GM18517 (cell line): ENCODE measurements at regions not wholly inside any gene's neighbourhood (a gene's known extent, or its start where the extent isn't known, plus 50 kb on each side); places are given as distances from the start of the nearest gene placed in this dataset.
"Not testable (repeated sequence)": the region's sequence is repeated elsewhere in the genome, so short reads cannot be mapped to it uniquely, and the experiment has no call there.

Experiments
- ATAC-seq: cut with Tn5 transposase; IDR thresholded peaks from one replicate; pipeline ENCODE4 v1.9.1; 2021; ENCODE audit warnings: mild to moderate bottlenecking, moderate library complexity; ENCODE audit not compliant: unreplicated experiment

DNA sequence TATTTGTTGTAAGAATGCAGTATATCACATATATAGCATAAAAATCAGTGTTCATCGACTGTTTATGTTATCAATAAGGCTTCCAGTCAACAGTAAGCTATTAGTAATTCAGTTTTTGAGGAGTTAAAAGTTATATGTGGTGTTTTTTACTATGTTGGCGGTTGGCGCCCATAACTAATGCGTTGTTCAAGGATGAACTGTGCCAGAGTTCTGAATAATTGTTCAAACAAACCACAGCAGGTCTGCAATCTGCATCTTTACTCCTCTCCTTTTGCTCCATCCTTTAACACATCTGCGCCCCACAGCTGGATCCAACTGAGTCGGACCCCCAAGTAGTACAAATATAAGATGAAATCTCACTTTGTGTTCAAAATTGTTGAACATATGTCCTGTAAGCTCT, 836.1 kb downstream of the LTN1 start:
- ATAC-seq = no peak

DNA sequence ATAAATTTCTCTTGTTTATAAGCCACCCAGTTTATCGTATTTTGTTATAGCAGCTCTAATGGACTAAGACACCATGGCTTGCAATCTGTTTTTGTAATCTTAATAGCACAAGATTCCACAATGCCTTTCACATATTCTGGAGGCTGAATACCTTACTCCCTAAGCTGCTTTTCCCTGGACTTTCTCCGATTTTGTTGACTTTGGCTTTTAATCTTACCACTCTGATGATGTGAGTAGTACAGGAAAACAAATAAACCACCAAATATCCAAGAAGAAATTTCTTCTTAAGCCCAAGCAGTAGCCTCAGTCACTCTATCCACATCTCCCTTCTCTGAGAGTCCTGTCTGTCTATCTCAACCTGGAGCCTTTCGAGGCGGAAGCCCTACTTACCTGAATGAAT, 838.6 kb downstream of the LTN1 start:
- no peak for ATAC-seq

DNA sequence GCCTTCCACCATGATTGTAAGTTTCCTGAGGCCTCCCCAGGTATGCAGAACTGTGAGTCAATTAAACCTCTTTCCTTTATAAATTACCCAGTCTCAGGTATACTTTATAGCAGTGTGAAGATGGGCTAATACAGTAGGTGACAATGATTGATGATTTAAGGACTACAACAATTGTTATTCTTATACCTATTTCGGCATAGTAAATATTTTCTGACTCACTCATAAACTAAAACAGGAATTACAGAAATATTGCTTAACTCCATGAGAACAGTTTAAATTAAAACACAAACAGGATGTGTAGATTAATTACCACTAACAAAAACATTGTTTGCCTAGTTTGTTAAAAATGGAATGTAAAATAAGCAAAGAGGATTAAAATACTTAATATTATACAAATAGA, 839.9 kb downstream of the LTN1 start:
- no peak for ATAC-seq

DNA sequence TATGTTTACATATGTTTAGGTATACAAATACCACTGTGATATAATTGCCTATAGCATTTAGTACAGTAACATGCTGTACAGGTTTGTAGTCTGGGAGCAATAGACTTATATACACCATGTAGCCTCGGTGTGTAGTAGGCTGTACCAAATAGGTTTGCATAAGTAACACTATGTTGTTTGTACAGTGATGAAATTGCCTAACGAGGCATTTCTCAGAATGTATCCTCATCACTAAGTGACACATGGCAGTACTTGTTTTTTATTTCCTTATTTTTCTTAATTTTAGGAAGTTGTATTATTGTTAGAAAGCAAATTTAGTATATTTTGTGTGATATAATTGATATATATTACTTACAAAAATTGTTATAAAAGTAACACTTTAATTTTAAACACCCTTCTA, 840.9 kb downstream of the LTN1 start:
- no peak for ATAC-seq

DNA sequence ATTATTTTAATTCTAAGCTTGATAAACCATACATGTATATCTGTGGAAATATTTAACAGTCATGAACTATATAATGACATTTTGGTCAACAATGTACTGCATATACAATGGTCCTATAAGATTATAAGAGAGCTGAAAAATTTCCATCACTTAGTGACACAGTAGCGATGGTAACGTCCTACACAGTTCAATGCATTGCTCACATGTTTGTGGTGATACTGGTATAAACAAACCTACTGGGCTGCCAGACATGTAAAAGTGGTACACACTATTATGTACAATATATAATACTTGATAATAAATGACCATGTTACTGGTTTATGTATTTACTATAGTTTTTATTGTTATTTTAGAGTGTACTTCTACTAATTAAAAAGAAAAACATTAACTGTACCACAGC, 841.9 kb downstream of the LTN1 start:
- ATAC-seq = no peak

DNA sequence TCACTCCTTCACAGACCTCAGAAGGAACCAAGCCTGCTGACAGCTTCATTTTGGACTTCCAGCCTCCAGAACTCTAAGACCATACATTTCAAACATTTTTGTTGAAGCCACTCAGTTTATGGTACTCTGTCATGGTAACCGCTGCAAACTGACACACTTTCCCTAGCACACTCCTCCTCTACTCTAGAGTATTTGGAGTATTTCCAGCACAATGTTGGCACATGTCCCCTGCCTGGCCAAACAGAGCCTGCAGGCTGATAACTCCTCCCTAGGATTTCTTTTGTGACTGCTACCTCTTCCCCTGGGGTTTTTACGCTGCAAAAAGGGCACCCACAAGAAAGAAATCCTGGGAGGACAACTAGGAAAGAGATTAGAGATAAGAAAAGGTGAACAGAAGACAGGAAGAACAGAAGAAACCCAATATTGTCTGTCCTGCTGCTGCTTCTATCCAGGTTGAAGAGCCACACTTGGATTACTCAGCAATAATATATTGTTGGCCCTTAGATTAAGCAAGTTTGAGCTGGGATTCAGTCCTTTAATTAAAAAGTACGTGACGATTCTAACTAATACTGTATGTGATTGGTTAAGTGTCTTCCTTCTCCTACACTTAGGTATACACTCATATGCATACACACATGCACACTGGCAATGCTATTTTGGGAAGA, 844.1 kb downstream of the LTN1 start:
- ATAC-seq = no peak

DNA sequence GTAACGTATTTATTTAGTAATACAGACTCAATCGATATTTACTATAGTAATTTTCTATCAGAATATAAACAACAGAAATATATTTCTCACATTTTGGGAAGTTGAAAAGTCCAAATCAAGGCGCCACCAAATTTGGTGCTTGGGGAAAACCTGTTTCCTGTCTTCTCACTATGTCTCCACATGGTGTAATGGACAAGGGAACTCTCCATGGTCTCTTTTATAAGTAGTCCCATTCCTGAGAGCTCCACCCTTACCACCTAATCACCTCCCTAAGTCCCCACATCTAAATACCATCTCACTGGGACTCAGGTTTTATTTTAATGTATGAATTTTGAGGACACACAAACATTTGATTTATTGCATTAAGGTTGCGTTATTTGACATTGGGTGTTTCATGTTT, 848.0 kb downstream of the LTN1 start:
- no peak for ATAC-seq

DNA sequence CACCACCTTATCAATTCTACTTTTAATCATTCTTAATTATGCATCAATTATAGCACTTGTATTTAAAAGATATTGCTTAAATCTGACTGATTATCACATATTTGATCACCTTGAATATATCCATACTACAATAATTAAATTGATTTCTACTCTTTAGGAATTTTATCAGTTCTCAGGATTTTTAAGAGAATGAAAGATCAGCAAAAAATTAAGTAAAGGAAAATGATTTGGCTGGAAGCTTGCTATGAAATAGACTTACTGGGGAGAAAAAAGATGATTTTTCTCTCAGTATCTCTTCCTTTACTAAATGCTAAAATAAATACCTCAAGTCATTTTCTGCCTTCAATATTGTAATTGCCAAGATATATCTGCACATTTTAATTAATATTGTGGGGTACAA, 848.6 kb downstream of the LTN1 start:
- ATAC-seq = no peak

DNA sequence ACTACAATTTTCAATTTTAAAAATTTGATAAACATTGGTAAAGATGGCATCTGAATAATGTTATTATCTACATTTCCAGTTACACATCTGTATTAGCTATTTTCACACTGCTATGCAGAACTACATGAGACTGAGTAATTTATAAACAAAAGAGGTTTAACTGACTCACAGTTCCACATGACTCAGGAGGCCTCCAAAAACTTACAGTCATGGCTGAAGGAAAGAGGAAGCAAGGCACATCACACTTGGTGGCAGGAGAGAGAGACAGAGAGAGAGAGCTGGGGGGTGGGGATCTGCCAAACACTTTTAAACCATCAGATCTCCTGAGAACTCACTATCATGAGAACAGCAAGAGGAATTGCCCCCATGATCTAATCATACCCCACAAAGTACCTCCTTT, 850.0 kb downstream of the LTN1 start:
- no peak for ATAC-seq

DNA sequence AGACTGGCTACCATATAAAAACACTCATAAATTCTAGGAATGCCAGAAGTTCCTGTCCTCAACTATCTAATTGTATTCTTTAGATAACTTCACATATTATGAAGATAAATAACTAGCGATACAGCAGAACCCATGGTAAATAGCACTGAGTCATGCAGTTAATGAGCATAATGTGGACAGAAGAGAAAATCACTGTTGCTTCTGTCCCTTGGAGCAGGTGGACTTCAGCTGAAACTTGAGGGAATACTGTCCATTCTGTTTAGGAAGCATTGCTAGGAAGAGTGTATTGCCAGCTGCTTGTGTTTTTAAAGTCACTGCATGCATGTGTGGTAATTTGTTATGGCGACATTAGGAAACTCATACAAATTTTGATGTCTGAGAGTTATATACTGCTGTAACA, 854.4 kb downstream of the LTN1 start:
- no peak for ATAC-seq

DNA sequence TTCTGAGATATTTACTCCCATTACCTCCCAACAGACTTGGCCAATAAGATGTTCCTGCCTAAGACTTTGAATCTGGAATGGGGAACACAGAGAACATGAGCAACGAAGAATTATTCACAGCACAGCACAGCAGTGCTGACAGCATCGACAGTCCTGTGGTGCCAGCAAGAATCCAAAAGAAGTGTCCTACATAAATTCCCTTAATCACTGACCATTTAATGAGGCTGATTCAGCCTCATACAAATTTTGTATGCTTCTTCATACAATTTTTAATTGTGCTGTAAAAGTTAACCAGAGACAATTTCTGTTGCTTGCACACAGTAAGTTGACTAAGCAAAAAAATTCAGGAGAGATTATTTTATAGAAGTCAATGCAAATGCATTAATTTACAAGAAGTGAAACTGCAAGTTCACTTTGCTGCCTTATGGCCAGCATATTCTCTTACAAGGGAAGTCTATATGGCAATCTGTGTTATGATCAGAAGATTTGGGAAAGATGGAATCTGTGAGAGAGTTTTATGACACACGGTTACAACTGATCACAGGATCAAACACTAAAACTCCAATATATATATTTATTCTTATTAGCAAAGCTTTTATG, 855.9 kb downstream of the LTN1 start:
- no peak for ATAC-seq

DNA sequence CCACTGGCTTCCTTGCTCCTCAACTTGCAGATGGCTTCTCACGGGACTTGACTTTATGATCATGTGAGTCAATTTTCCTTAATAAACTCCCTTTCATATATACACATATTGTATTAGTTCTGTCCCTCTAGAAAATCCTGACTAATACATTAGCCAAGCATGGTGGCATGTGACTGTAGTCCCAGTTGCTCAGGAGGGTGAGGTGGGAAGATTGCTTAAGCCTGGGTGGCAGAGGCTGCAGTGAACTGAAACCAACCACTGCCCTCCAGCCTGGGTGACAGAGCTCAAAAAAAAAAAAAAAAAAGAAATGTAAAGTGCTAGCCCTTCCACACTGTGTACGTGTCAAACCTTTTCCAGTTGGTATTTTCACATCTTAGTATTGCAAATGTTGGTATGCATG, 857.0 kb downstream of the LTN1 start:
- no peak for ATAC-seq

DNA sequence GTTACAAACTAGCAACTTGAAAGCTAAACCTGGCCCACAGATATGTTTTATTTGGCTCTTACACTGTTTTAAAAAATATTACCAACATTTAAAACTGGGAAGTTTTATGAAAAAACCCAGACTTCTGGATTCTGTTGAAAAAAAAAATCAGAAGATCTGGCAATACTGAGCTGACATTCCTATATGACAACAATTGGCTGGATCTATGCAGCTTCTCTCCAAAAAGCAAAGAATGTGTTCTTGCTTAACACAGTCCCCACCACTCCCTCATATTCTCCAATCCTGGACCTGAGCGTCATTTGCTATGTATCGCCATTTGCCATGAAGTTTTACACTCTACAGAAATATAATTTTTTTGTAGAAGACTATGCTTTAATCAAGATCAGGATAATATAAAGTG, 859.6 kb downstream of the LTN1 start:
- no peak for ATAC-seq

DNA sequence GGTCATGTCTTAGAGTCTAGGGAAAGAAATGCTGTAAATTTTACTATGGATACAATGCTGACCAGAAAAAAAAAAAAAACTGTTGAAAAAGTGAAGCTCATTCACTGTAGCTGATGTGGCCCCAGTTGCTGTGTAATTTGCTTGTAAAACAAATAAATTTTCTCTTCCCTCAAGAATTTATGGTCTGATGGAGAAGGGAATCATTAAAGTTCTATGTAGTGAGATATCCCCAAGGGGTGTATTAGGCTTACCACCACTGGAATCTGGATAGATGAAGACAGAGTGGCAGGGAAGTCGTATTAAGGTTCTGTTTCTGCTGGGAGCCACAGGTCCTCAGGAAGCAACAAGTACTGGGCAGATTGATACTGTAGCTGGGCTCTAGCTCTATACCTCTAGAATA, 860.0 kb downstream of the LTN1 start:
- no peak for ATAC-seq

DNA sequence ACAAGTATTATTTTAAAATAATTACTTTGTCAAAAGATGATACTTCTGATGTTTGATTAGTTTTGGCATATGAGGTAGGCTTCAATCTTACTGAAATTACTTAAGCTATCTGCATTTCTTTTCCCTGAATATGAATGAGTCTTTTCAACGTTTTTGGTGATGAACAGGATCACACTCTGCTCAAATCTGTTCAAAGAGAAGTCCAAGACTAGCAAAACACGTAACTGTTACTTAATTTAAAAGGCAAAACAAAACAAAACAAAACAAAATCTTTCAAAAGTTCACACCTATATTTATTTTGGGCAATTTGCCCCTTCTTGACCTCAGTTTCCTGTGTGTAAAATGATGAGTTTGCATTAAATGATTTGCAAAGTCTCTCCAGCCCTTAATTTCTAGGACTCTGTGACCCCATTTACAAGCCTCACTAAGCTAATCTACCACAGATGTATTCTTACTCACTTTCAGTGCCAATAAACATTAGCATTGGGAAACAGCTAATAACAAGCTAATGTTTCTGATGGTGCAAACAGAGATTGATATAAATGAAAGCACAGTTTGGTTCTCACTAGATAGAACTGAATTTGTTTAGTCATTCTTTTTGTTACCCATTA, 865.4 kb downstream of the LTN1 start:
- no peak for ATAC-seq

DNA sequence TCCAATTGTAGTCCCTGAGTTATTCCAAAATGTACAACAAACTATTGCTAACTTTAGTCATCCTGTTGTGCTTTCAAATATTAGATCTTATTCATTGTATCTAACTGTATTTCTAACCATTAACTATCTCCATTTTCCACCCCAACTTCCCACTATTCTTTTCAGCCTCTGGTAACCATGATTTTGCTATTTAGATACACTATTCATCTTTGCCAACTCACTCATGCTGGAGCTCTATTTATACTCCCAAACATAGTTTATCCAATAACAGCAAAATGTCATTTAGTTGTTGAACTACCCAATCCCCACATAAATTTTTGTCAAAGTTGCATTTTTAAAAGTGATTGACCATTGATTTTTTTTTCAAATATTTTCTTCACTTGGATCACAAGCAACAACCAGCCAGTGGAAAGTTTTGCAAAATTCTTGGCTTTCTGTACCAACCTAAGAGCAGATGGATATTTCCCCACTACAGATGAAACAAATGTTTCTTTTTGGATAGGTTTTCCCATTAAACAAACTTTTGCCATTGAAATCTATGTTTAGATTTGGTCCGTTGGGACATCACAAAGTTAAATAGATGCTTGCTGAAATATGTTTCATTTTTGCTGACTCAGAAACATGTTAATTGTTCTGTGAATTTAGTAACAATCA, 866.0 kb downstream of the LTN1 start:
- ATAC-seq = no peak

DNA sequence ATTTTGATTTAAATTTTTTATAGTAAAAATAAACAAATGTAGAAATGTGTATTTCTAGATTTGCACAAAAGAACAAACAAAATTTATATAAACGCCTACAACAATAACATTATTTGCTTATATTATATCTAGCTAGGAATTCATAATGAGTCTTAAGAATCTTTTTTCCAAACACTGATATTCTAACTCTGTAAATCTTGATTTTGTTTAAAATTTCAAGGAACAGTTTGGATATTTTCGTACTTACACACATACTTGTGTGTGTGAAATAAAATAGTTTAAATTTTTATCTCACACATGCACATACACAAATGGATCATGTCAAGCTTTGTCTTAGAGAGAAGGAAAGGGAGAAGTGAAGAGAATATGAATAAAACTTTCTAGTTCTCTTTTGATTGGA, 868.1 kb downstream of the LTN1 start:
- no peak for ATAC-seq

DNA sequence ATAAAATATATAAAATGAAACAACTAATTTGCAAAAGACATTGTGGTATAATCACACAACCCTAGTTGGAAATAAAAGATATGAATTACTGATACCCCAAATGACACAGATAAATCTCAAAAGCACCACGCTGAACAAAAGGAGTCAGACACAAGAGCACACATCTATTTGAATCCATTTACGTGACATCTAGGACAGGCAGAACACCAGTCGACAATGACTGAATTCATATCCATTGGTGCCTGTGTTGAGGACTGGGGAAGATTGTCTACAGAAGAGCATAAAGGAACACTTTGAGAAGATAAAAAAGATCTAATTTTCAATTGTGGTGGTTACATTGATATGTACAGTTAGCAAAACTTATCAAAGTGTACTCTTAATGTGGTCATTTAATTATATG, 874.1 kb downstream of the LTN1 start:
- no peak for ATAC-seq

DNA sequence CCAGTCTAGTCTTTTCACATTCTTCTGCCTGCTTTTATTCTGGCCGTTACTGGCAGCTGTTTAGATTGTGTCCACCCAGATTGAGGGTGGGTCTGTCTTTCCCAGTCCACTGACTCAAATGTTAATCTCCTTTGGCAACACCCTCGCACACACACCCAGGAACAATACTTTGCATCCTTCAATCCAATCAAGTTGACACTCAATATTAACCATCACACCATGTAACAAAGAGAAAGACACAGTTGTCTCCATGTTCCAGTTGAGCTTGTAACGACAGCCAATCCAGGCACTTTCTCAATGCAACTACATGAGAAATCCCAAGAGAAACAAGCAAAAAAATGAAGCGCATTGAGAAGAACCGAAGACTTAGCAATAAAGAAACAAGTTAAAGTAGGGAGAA, 877.7 kb downstream of the LTN1 start:
- ATAC-seq = not testable (repeated sequence)

DNA sequence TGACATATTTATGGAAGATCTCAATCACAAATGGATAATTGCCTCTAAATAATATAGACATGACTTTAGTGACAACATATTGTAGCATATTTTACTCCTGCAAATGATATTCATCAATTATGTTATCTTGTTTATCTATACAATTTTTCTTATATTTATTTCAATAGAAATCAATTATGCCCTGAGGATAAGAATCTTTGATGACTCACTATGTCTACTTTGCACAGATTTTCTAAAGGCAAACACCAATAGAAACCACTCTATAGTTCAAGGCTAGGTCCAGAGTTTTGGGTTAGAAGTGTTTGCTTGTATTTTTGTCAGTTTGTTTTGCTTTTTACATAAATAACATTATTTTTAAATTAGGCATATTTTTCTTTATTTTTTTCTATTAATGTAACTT, 879.0 kb downstream of the LTN1 start:
- no peak for ATAC-seq

DNA sequence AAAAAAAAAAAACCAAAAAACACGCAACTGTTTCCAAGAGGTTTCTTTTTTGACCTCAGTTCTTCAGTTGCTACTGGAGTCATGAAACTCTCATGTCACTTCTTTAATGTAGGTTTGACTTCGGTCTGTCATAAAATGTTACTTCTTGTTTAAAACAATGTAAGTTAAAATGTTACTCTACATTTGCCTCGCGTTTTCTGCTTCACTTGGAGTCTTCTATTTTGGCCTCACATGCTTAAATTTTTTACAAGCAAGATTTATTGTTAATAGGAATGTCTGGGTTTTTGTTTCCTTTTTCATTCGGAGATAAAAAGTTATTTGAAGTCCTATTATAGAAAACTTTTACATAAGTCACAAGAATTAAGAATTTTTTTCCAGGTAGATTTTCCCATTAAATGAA, 880.2 kb downstream of the LTN1 start:
- no peak for ATAC-seq

DNA sequence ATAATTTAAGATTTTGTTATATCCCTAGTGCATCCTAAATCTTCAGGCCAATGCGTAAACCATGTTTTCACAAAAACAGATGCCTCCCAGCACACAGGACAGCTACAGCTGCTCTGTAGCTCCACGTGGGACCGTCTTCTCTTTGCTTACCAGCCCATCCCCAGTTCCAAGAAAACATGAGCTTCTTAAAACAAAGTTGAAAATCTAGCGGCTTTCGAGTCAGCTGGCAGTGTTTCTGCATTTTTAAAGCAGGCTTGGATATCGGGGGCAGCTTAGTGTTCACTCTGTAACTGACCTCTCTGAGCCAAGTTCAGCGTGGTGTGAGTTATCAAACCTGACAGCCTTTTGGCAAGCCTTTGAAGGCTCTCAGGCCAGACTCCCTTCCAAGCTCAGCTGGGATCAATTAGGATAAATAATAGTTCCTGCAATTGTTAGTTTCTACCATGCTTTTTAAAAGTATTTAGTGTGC, 881.5 kb downstream of the LTN1 start:
- ATAC-seq = no peak
